Activated CD4-positive, alpha-beta T cell treated with anti-CD3 and anti-CD28 coated beads, Interleukin-10, Interleukin-2, amounts not matched to agents 100 ng/mL and 50 ng/mL, durations not matched to agents 16 hours and 8 hours (primary cell): ENCODE measurements at regions not wholly inside any gene's neighbourhood (a gene's known extent, or its start where the extent isn't known, plus 50 kb on each side); places are given as distances from the start of the nearest gene placed in this dataset.

Experiments
- DNase-seq: peaks from one replicate; pipeline ENCODE4 v3.0.0-alpha.2; 2020

- no peak for DNase-seq
Observed at GRCh38 chr4:136741468-136741867, 790.8 kb downstream of the PCDH18 start.

- no peak for DNase-seq
Observed at GRCh38 chr4:136740326-136740725, 792.0 kb downstream of the PCDH18 start.

GRCh38 chr4:136737066-136737465 is 795.2 kb downstream of the PCDH18 start:
- DNase-seq, result no peak

GRCh38 chr4:136731025-136731424 is 801.3 kb downstream of the PCDH18 start:
- DNase-seq, result no peak

- DNase-seq, result no peak
Observed at GRCh38 chr4:136725286-136726081, 806.8 kb downstream of the PCDH18 start.

GRCh38 chr4:136713140-136713539 is 819.2 kb downstream of the PCDH18 start:
- peak; percentile 4 for DNase-seq

- no peak for DNase-seq
Observed at GRCh38 chr4:136709897-136710296, 822.4 kb downstream of the PCDH18 start.

GRCh38 chr4:136706942-136707341 is 825.4 kb downstream of the PCDH18 start:
- no peak for DNase-seq

- no peak for DNase-seq
Observed at GRCh38 chr4:136699905-136700304, 832.4 kb downstream of the PCDH18 start.

GRCh38 chr4:136691607-136692006 is 840.7 kb downstream of the PCDH18 start:
- no peak for DNase-seq

- DNase-seq, result no peak
Observed at GRCh38 chr4:136690360-136690759, 841.9 kb downstream of the PCDH18 start.

- no peak for DNase-seq
Observed at GRCh38 chr4:136687596-136687995, 844.7 kb downstream of the PCDH18 start.

GRCh38 chr4:136687118-136687517 is 845.2 kb downstream of the PCDH18 start:
- DNase-seq, result no peak

GRCh38 chr4:136680761-136681160 is 851.5 kb downstream of the PCDH18 start:
- no peak for DNase-seq

- no peak for DNase-seq
Observed at GRCh38 chr4:136680271-136680670, 852.0 kb downstream of the PCDH18 start.

GRCh38 chr4:136670265-136670664 is 862.0 kb downstream of the PCDH18 start:
- no peak for DNase-seq

GRCh38 chr4:136664988-136665387 is 867.3 kb downstream of the PCDH18 start:
- no peak for DNase-seq

- DNase-seq, result no peak
Observed at GRCh38 chr4:136662539-136662938, 869.8 kb downstream of the PCDH18 start.

- DNase-seq, result no peak
Observed at GRCh38 chr4:136653640-136654406, 878.5 kb downstream of the PCDH18 start.

- no peak for DNase-seq
Observed at GRCh38 chr4:136651932-136652331, 880.4 kb downstream of the PCDH18 start.

GRCh38 chr4:136651278-136651667 is 881.0 kb downstream of the PCDH18 start:
- no peak for DNase-seq

- no peak for DNase-seq
Observed at GRCh38 chr4:136650541-136651277, 881.6 kb downstream of the PCDH18 start.

GRCh38 chr4:136644279-136644678 is 888.0 kb downstream of the PCDH18 start:
- no peak for DNase-seq

- no peak for DNase-seq
Observed at GRCh38 chr4:136643416-136643815, 888.9 kb downstream of the PCDH18 start.
